ENCODE measurements at regions not wholly inside any gene's neighbourhood (a gene's known extent, or its start where the extent isn't known, plus 50 kb on each side); places are given as distances from the start of the nearest gene placed in this dataset.

DNA sequence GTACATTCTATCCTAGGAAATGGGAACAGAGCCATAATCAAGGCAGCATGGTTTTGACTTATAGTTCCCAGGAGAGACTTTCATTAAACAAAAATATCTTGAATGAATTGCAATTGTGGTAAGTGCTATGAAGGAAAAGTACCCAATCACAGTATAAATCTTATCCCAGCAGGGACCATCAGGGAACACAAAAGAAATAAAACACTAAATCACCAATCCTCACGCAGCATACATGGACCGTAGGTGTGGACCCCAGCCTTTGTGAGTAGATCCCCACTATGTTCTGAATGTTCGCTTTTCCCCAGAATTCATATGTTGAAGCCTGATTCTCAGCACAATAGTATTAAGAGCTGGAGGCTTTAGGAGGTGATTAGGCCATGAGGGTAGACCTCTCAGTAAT lies 925.0 kb upstream of the RBFOX1 start:
- TF ChIP-seq POLR2AphosphoS5 (IDR thresholded peaks at IDR 0.05; ENCODE audit: low read depth, low read length), result no peak
- no peak for TF ChIP-seq REST (IDR thresholded peaks at IDR 0.05; ENCODE audit: insufficient read depth in 1 of 2, low read depth in 2 of 2, low read length in 2 of 2)
